ENCODE measurements at regions not wholly inside any gene's neighbourhood (a gene's known extent, or its start where the extent isn't known, plus 50 kb on each side); places are given as distances from the start of the nearest gene placed in this dataset.
"Not testable (repeated sequence)": the region's sequence is repeated elsewhere in the genome, so short reads cannot be mapped to it uniquely, and the experiment has no call there.

DNA sequence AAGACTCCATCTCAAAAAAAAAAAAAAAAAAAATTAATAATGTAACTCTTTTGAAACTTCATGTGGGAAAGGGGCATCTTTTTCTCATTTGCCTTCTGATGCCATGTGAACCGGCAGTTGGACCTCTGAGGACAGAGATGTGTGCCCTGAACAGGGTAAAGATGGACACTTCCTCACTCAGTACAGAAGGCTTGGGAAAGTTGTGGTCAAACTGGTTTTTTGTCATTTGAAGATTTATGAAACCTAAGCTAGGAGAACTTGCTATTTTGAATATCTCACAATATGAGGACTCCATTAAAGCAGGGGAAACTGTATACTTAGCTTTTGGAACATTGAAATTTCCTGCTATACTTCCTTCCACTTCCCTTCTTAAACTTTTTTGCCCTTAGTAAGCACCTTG, 147.5 kb upstream of the ALDH1B1 start:
- H3K4me3 Mint-ChIP-seq: no peak overlapping the region
- no peaks in the 10 kb centered on the region for H3K4me1 Mint-ChIP-seq (ENCODE audit: low read depth)
- no peaks in the 10 kb centered on the region for H3K9me3 Mint-ChIP-seq (ENCODE audit: low read depth)
- H3K27me3 Mint-ChIP-seq: no peaks in the 10 kb centered on the region
- no peaks in the 10 kb centered on the region for H3K36me3 Mint-ChIP-seq
- no peak overlapping the region for H3K27ac Mint-ChIP-seq

DNA sequence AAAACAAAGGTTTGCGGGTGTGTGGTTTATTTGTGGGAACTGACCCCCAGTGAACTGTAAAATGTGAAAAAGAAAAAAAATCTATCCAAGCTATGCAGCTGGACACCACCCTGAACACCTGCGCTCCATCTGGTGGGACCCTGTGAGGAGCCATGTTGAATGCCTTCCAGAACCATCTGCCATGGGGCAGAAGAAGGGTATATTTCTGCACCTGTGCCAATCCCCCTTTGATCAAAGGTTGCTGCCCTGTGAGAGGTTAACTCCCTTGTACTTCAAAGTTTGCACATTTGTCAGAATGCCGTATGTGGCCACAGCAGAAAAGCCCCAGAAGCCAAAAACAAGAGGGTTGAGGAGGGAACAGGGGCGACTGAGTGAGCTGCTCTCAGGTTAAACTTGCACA, 148.5 kb upstream of the ALDH1B1 start:
- H3K36me3 Mint-ChIP-seq: no peaks in the 10 kb centered on the region
- H3K27me3 Mint-ChIP-seq: no peaks in the 10 kb centered on the region
- no peak overlapping the region for H3K4me3 Mint-ChIP-seq
- no peak overlapping the region for H3K27ac Mint-ChIP-seq
- peaks cover 2% of the 10 kb centered on the region for H3K9me3 Mint-ChIP-seq (ENCODE audit: low read depth)
- no peaks in the 10 kb centered on the region for H3K4me1 Mint-ChIP-seq (ENCODE audit: low read depth)

DNA sequence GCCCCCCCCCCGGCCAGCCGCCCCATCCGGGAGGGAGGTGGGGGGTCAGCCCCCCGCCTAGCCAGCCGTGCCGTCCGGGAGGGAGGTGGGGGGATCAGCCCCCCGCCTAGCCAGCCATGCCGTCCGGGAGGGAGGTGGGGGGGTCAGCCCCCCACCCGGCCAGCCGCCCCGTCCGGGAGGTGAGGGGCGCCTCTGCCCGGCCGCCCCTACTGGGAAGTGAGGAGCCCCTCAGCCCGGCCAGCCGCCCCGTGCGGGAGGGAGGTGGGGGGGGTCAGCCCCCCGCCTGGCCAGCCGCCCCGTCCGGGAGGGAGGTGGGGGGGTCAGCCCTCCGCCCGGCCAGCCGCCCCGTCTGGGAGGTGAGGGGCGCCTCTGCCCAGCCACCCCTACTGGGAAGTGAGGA, 150.4 kb upstream of the ALDH1B1 start:
- not testable (repeated sequence) for H3K36me3 Mint-ChIP-seq; H3K4me3 Mint-ChIP-seq; H3K4me1 Mint-ChIP-seq (ENCODE audit: low read depth); H3K27me3 Mint-ChIP-seq; H3K9me3 Mint-ChIP-seq (ENCODE audit: low read depth); H3K27ac Mint-ChIP-seq

- Mint-ChIP-seq H3K4me1 (ENCODE audit: low read depth) (no peaks in the 10 kb centered on the region), H3K9me3 (ENCODE audit: low read depth) (peaks cover 4% of the 10 kb centered on the region), H3K27ac (no peak overlapping the region), H3K36me3 (no peaks in the 10 kb centered on the region), H3K27me3 (no peaks in the 10 kb centered on the region), H3K4me3 (no peak overlapping the region)
Measured at GRCh38 chr9:38240051-38240450, 152.5 kb upstream of the ALDH1B1 start.

GRCh38 chr9:38235244-38235643, 157.3 kb upstream of the ALDH1B1 start:
- no peaks in the 10 kb centered on the region for H3K4me1 Mint-ChIP-seq (ENCODE audit: low read depth)
- H3K27ac Mint-ChIP-seq: no peak overlapping the region
- no peaks in the 10 kb centered on the region for H3K36me3 Mint-ChIP-seq
- H3K27me3 Mint-ChIP-seq: no peaks in the 10 kb centered on the region
- H3K4me3 Mint-ChIP-seq: no peak overlapping the region
- H3K9me3 Mint-ChIP-seq (ENCODE audit: low read depth): peaks cover 4% of the 10 kb centered on the region

GRCh38 chr9:38234479-38235170, 157.9 kb upstream of the ALDH1B1 start:
- Mint-ChIP-seq H3K27me3 (no peaks in the 10 kb centered on the region), H3K4me1 (ENCODE audit: low read depth) (no peaks in the 10 kb centered on the region), H3K27ac (no peak overlapping the region), H3K4me3 (no peak overlapping the region), H3K36me3 (no peaks in the 10 kb centered on the region), H3K9me3 (ENCODE audit: low read depth) (peaks cover 4% of the 10 kb centered on the region)

- Mint-ChIP-seq H3K4me1 (ENCODE audit: low read depth) (no peaks in the 10 kb centered on the region), H3K9me3 (ENCODE audit: low read depth) (peaks cover 2% of the 10 kb centered on the region), H3K27ac (no peak overlapping the region), H3K36me3 (no peaks in the 10 kb centered on the region), H3K4me3 (no peak overlapping the region), H3K27me3 (no peaks in the 10 kb centered on the region)
Measured at GRCh38 chr9:38233796-38234355, 158.6 kb upstream of the ALDH1B1 start.

DNA sequence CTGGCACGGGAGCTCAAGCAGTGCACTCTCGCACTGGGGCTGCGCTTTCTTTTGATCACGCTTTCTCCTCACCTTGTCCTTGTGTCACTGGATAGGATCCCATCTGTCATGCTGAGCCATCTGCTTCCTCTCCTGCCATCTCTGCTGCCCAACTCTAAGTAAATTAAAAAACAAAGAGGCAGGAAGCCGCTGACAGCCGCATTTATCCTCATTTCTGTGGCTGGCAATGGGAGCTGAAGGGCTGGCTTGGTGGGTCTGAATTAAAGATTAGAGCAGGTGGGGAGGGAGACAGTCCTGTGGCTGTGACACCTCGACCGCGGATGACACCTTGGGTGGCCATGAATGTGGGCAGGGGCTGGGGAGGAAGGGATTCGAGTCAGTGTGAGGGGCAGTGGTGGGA, 159.2 kb upstream of the ALDH1B1 start:
- no peaks in the 10 kb centered on the region for H3K9me3 Mint-ChIP-seq (ENCODE audit: low read depth)
- H3K27me3 Mint-ChIP-seq: no peaks in the 10 kb centered on the region
- H3K36me3 Mint-ChIP-seq: no peaks in the 10 kb centered on the region
- no peak overlapping the region for H3K4me3 Mint-ChIP-seq
- peaks cover 2% of the 10 kb centered on the region for H3K4me1 Mint-ChIP-seq (ENCODE audit: low read depth)
- no peak overlapping the region for H3K27ac Mint-ChIP-seq

DNA sequence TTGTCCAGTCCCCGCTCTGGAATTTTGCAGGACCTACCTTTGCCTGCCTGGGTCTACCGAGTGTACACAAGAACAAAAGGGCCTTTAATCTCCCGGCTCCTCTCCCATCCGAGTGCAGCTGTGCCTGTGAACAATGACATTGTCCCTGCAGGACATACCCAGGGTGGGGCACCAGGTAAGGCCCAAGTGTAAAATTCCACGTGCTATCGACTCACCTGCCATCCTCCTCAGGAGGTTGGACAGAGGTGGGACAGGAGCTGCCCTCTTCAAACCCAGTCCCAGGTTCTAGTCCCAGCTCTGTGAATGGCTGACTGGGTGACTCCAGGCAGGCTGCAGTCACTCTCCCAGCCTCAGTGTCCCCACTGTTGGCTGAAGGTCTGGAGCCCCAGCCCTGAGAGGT, 159.6 kb upstream of the ALDH1B1 start:
- Mint-ChIP-seq H3K4me3 (no peak overlapping the region), H3K36me3 (no peaks in the 10 kb centered on the region), H3K27ac (no peak overlapping the region), H3K4me1 (ENCODE audit: low read depth) (peaks cover 6% of the 10 kb centered on the region), H3K9me3 (ENCODE audit: low read depth) (no peaks in the 10 kb centered on the region), H3K27me3 (no peaks in the 10 kb centered on the region)

DNA sequence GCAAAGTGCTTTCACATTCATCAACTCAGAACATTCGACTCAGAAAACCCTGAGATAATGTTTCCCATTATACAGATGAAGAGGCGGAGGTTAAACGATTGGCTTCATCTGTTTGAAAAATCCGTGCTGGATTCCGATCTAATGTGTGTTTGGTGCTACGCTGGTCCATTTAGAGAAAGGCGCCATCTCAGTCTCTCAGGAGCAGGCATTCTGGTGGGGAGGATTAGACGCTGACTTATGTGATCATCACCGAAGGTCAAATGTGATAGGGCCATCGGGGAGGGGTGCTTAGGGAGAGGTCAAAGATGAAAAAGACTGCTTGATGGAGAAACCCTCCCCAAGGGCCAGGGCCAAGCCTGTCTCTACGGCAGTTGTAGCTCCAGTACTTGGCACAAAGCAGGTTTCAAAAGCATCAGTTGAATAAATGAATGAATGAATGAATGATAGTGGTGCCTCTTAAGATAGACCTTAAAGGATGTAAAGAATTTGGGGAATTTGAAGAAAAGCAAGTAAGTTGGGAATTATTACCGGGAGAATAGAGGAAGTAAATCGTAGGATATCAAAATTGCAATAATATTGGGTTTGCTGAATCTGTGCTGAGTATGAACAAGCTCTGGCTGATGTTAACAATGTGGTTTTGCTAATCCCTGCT, 160.6 kb upstream of the SHB start:
- H3K27me3 Mint-ChIP-seq: no peaks in the 10 kb centered on the region
- H3K36me3 Mint-ChIP-seq: no peaks in the 10 kb centered on the region
- no peak overlapping the region for H3K4me3 Mint-ChIP-seq
- peaks cover 21% of the 10 kb centered on the region for H3K4me1 Mint-ChIP-seq (ENCODE audit: low read depth)
- H3K27ac Mint-ChIP-seq: no peak overlapping the region
- no peaks in the 10 kb centered on the region for H3K9me3 Mint-ChIP-seq (ENCODE audit: low read depth)

DNA sequence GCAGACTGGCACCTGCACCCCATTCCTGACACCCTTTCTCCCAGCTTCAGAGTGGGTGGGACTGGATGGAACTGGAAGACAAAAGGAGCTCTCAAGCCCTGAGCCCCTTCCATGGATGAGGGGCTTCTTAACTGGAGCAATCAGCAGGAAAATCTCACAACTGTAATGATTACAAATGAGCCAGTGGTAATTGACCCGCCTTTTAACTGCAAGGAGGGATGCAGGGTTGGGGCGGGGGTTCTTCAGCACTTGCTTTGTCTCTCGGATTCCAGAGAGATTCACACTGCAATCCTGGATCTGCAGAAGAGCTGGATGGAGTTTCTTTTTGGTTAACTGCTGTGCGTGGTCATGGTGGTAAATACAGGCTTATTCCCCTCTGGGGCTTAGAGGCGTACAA, 160.1 kb upstream of the SHB start:
- no peaks in the 10 kb centered on the region for H3K27me3 Mint-ChIP-seq

GRCh38 chr9:38228331-38229103, 159.5 kb upstream of the SHB start:
- no peaks in the 10 kb centered on the region for H3K27me3 Mint-ChIP-seq
- H3K27ac Mint-ChIP-seq: no peak overlapping the region
- no peaks in the 10 kb centered on the region for H3K36me3 Mint-ChIP-seq
- H3K9me3 Mint-ChIP-seq (ENCODE audit: low read depth): no peaks in the 10 kb centered on the region
- no peak overlapping the region for H3K4me3 Mint-ChIP-seq
- peaks cover 21% of the 10 kb centered on the region for H3K4me1 Mint-ChIP-seq (ENCODE audit: low read depth)

More for the DNA sequence above, 160.1 kb upstream of the SHB start:
- no peaks in the 10 kb centered on the region for H3K36me3 Mint-ChIP-seq
- H3K4me3 Mint-ChIP-seq: no peak overlapping the region
- H3K9me3 Mint-ChIP-seq (ENCODE audit: low read depth): no peaks in the 10 kb centered on the region
- no peak overlapping the region for H3K27ac Mint-ChIP-seq
- peaks cover 21% of the 10 kb centered on the region for H3K4me1 Mint-ChIP-seq (ENCODE audit: low read depth)

GRCh38 chr9:38227656-38228055, 158.6 kb upstream of the SHB start:
- Mint-ChIP-seq H3K4me1 (ENCODE audit: low read depth) (peaks cover 21% of the 10 kb centered on the region), H3K4me3 (peak overlapping the region; percentile 79), H3K9me3 (ENCODE audit: low read depth) (no peaks in the 10 kb centered on the region), H3K27me3 (no peaks in the 10 kb centered on the region), H3K36me3 (no peaks in the 10 kb centered on the region), H3K27ac (no peak overlapping the region)

DNA sequence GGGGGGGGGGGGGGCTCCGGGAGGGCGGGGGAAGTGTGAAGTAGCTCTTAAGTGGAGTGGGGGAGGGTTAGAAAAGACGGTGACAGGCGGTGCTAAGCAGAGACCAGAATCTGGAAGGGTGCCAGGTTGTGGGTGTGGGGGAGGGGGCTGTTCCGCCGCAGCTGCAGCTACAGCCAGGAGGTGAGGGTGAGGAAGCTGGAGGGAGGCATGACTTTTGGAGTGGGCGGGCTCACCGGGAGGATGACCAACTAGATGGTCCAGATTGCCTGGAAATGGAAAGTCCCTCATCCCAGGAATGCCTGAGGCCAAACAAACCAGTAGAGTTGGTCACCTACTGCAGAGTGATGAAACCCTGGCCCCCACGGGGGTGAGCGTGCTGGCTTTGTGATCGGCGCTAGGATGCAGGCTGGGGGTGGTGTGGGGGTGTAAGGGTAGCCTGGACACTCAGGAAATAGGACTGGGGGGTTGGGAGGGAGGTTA, 158.1 kb upstream of the SHB start:
- Mint-ChIP-seq H3K4me3 (peak overlapping the region; percentile 79), H3K9me3 (ENCODE audit: low read depth) (no peaks in the 10 kb centered on the region), H3K4me1 (ENCODE audit: low read depth) (peaks cover 21% of the 10 kb centered on the region), H3K27me3 (no peaks in the 10 kb centered on the region), H3K27ac (no peak overlapping the region), H3K36me3 (no peaks in the 10 kb centered on the region)

GRCh38 chr9:38226491-38226951, 157.5 kb upstream of the SHB start:
- Mint-ChIP-seq H3K4me1 (ENCODE audit: low read depth) (peaks cover 21% of the 10 kb centered on the region), H3K9me3 (ENCODE audit: low read depth) (no peaks in the 10 kb centered on the region), H3K27me3 (no peaks in the 10 kb centered on the region), H3K4me3 (peak overlapping the region; percentile 83), H3K36me3 (no peaks in the 10 kb centered on the region), H3K27ac (no peak overlapping the region)
